ENCODE measurements at regions not wholly inside any gene's neighbourhood (a gene's known extent, or its start where the extent isn't known, plus 50 kb on each side); places are given as distances from the start of the nearest gene placed in this dataset.
"Not testable (repeated sequence)": the region's sequence is repeated elsewhere in the genome, so short reads cannot be mapped to it uniquely, and the experiment has no call there.

GRCh38 chr7:113373863-113374262, 255.5 kb upstream of the SMIM30 start:
- DNase-seq: no peak

- no peak for DNase-seq
Measured at GRCh38 chr7:113371416-113372043, 253.2 kb upstream of the SMIM30 start.

- DNase-seq: no peak
Measured at GRCh38 chr7:113370910-113371309, 252.6 kb upstream of the SMIM30 start.

DNA sequence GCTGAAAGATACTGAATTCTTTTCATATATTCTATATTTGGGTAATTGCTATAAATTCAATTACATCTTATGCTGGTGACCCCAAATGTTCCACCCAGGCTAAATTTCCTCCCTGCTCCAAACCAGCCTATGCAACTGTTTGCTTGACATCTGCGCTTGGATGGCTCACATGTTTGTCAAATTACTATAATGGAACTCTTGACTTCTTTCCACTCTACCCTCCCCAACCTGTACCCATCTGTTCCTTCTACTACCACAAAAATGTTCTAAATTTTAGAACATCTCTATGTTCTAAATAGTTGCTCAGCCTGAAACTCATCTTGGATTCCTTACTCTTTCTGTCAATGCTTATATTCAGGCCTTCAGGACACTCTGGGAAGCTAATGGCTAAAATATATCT, 249.9 kb upstream of the SMIM30 start:
- no peak for DNase-seq

DNA sequence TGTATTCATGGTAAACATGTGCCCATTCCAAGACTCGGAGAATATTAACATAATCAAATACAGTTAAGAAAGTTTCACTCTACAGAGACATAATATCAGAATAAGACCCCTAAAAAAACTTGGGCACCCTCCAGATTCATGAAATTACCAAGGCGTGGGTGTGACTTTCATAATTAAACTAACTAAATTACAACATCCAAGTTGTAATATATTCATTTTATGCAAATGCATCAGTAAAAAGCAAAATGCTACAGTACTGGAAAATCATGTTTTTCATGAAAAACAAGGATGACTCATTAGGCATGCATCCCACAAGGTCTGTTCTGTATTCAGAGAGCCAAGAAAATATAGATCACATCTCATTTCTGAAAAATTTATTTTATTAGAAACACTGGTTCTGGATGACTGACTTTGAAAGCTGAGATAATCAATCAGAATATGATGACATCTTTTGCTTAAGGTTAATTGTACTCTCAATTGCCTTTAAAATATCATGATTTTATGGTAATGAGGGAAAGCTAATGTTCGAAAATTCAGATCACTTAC, 248.8 kb upstream of the SMIM30 start:
- DNase-seq: no peak

GRCh38 chr7:113366122-113366521, 247.8 kb upstream of the SMIM30 start:
- no peak for DNase-seq

GRCh38 chr7:113349339-113349738, 231.0 kb upstream of the SMIM30 start:
- DNase-seq: no peak

DNA sequence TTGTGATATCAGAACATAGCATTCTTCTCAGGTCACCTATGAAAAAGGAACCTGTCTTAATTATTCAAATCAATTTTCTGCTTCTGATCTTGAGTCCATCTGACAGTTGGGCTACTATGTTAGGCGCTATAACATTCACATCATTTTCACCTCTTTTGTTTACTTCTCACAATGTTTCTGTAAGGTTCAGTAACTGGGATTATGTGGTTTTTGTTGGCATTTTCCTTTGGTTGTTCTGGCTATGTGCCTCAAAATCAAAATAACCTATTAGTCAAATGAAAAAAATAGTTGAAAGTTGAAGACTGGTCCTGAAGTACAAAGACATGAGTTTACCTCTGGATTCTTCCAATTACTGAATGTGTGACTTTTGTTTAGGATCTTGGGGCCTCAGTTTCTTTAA, 221.3 kb upstream of the SMIM30 start:
- DNase-seq: no peak

- DNase-seq: no peak
Measured at GRCh38 chr7:113338071-113338696, 219.8 kb upstream of the SMIM30 start.

DNA sequence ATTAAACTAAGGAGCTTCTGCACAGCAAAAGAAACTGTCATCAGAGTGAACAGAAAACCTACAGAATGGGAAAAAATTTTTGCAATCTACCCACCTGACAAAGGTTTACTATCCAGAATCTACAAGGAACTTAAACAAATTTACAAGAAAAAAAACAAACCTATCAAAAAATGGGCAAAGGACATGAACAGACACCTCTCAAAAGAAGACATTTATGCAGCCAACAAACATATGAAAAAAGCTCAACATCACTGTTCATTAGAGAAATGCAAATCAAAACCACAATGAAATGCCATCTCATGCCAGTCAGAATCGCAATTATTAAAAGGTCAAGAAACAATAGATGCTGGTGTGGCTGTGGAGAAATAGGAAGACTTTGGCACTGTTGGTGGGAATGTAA, 218.5 kb upstream of the SMIM30 start:
- not testable (repeated sequence) for DNase-seq

DNA sequence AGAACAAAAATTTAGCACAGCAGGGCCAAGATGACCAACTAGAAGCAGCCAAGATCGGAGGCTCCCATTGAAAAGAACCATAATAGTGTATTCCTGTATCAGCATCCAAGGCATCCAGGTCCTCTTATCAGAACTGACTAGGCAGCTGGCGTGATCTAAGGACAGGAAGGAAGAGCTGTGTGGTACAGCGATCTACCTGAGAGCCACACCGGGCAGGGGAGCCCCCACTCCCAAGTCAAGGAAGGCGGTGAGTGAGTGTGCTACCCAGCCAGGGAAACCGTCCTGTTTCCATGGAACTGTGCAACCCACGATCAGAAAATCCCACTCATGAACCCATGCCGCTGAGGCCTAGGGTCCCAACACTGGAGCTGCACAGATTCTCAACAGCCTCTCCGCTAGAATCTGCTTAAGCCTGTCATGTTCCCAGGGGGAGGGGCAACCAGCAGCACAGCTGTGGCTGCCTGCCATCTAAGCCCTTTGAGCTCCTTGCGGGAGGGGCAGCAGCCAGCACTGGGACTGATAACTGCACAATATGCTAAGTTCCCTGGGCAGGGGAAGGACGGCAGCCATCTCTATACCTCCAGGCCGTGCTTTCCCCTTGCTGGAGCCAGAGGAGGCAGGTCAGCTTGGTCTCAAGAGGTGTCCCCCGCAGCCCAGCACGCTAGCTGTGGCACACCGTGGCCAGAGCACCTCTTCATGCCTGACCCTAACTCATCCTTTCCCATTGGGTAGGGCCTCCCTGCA, 213.0 kb upstream of the SMIM30 start:
- no peak for DNase-seq

DNA sequence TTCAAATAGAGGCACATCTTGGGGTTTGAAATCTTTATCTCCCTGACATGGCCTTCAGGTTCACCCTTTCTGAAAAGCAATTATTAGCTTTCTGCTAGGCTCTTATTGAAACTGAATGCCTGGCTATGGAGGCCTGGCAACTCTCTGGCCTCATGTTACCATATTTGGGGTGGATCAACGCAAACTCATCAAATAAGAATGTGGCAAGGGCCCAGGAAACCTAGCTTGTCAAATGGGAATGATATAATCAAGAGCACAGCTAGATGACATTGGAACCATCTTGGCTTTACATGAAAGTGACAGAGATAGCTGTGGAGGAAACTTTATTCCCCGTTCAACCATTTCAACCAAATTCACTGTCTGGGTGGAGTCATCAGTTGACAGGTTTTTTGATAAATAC, 202.8 kb upstream of the SMIM30 start:
- no peak for DNase-seq

GRCh38 chr7:113320419-113320818, 202.1 kb upstream of the SMIM30 start:
- DNase-seq: no peak

- DNase-seq: no peak
Measured at GRCh38 chr7:113314594-113314993, 196.2 kb upstream of the SMIM30 start.

DNA sequence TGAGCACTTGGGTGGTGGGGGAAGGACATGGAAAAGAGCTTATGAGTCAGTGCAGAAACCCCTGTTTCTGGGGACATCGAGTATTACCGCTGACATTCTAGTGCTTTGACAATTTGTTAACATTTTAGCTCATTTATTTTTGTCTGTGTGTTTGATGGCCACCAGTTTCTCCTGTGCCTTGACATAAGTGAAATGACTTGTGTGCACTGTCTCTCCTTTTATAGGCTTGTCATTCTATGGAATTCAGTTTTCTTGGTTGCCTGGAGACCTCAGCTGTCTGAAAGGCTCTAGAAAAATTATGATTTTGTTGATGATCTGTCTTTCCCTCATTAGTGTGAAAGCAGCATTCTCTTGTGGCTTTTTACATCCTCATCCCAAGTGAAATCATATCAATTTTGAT, 190.0 kb upstream of the SMIM30 start:
- no peak for DNase-seq

- no peak for DNase-seq
Measured at GRCh38 chr7:113307147-113307546, 188.8 kb upstream of the SMIM30 start.

DNA sequence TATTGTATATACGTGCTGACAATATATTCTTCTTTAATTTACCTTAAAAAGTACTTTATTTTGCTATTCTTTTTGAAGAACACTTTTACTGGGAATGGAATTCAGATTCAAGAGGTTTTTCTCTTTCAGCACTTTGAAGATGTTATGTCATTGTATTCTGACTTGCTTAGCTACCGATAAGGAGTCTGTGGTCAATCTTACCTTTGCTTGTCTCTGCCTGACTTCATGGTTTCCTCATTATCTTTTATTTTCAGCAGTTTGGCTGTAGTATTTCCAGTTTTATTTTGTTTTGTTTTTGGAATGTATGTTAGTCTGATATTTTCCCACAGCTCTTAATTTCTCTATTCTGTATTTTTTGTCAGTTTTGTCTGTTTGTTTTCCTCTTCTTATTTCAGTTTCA, 187.9 kb upstream of the SMIM30 start:
- DNase-seq: no peak

DNA sequence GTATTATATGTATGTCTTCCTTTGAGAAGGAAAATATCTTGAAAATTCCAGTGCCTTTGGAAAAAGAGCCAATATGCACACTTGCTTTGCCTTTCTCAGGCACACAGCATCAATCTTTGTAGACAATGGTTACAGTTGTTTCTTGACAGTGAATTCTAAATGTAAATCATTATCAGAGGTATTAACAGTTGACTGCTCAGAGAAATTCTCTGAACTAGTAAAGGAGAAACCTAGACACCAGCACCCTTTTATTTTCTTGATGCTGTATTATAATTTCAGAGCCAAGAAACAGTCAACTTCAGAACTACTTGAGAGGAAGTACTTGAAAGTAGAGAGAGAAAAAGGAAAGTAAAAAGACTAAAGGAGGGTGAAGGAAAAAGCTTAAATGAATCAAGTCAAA, 185.8 kb upstream of the SMIM30 start:
- no peak for DNase-seq

GRCh38 chr7:113303388-113303787, 185.0 kb upstream of the SMIM30 start:
- not testable (repeated sequence) for DNase-seq

GRCh38 chr7:113301983-113302382, 183.6 kb upstream of the SMIM30 start:
- no peak for DNase-seq

GRCh38 chr7:113301141-113301540, 182.8 kb upstream of the SMIM30 start:
- DNase-seq: no peak

DNA sequence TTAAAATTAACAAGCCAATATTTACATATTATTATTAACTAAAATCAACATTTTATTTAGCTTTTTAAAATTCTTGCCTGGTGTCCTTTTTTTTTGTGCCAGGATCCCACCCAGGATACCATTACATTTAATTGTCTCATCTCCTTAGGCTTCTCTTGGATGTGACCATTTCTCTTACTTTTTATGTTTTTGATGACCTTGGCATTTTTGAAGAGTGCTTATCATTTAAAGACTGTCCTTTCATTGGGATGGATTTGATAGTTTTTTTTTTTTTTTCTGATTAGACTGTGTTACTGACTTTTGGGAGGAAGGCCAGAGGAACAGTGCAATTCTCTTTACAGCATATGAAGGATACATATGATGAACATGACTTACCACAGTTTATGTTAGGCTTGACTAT, 181.4 kb upstream of the SMIM30 start:
- no peak for DNase-seq

- no peak for DNase-seq
Measured at GRCh38 chr7:113298501-113298900, 180.1 kb upstream of the SMIM30 start.

DNA sequence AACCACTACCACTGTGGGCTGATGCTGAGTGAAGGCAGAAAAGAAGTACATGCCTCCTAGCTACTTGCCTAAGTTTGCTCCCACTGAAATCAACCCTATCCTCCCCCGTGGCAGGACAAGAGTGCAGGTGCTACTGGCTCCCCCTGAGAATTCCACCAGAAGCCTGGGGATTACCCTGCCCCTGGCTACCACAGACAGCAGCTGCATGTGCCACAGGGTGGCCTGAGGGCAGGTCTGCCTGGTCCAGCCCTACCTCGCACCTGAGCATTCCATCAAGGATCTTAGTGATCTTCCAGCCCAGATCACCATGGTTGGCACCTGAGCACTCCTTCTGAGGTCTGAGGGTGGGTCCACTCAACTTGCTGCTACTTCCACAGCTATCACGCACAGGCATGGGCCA, 176.4 kb upstream of the SMIM30 start:
- no peak for DNase-seq
